RWPE1 (cell line): ENCODE measurements at regions not wholly inside any gene's neighbourhood (a gene's known extent, or its start where the extent isn't known, plus 50 kb on each side); places are given as distances from the start of the nearest gene placed in this dataset.

Source experiments
- CTCF ChIA-PET: fragments of 350-600 bp; sonication (Branson Sonifier 250); formaldehyde crosslinking; extraction: SDS; loops from one replicate; lab custom pipeline; 2021; lab: Yijun Ruan, JAX
- POLR2A ChIA-PET: fragments of 400-600 bp; formaldehyde crosslinking; extraction: SDS; loops from one replicate; lab custom pipeline; 2020; ENCODE audit warnings: antibody characterized with exemption; ENCODE audit not compliant: low non-redundant PET; lab: Yijun Ruan, JAX
- DNase-seq: peaks from one replicate; pipeline ENCODE4 v3.0.0; 2012; ENCODE audit warnings: low spot score
- H3K27ac ChIP-seq: fragments of 450-650 bp; 2 replicates; pipeline ENCODE4 v1.5.1; 2017
- TF ChIP-seq, protein P1 (sequence below): fragments of 450-650 bp; conservative IDR thresholded peaks from 2 replicates; pipeline ENCODE4 v1.5.1; 2017; ENCODE audit warnings: low read depth, mild to moderate bottlenecking

DNA sequence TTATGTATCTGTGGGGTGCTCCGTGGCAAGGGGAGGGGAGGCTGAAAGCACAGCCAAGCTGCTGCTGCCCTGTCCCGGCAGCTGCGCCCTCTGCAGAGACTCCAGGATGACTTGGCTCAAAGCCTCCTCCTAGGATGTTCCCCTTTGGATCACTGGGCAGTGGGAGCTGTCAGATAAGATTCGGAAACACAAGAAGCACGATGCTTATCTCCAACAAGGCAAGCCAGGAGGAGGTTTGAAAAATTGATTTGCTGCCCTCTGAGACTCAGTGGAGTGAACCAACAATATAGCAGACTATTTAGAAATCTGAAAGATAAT, 776.4 kb downstream of the C6orf118 start:
- no peak for DNase-seq
- TF ChIP-seq, protein P1, sequence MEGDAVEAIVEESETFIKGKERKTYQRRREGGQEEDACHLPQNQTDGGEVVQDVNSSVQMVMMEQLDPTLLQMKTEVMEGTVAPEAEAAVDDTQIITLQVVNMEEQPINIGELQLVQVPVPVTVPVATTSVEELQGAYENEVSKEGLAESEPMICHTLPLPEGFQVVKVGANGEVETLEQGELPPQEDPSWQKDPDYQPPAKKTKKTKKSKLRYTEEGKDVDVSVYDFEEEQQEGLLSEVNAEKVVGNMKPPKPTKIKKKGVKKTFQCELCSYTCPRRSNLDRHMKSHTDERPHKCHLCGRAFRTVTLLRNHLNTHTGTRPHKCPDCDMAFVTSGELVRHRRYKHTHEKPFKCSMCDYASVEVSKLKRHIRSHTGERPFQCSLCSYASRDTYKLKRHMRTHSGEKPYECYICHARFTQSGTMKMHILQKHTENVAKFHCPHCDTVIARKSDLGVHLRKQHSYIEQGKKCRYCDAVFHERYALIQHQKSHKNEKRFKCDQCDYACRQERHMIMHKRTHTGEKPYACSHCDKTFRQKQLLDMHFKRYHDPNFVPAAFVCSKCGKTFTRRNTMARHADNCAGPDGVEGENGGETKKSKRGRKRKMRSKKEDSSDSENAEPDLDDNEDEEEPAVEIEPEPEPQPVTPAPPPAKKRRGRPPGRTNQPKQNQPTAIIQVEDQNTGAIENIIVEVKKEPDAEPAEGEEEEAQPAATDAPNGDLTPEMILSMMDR: no peak
- no peak overlapping the region for H3K27ac ChIP-seq
- ChIA-PET POLR2A (no interaction called here), CTCF (no interaction called here)

DNA sequence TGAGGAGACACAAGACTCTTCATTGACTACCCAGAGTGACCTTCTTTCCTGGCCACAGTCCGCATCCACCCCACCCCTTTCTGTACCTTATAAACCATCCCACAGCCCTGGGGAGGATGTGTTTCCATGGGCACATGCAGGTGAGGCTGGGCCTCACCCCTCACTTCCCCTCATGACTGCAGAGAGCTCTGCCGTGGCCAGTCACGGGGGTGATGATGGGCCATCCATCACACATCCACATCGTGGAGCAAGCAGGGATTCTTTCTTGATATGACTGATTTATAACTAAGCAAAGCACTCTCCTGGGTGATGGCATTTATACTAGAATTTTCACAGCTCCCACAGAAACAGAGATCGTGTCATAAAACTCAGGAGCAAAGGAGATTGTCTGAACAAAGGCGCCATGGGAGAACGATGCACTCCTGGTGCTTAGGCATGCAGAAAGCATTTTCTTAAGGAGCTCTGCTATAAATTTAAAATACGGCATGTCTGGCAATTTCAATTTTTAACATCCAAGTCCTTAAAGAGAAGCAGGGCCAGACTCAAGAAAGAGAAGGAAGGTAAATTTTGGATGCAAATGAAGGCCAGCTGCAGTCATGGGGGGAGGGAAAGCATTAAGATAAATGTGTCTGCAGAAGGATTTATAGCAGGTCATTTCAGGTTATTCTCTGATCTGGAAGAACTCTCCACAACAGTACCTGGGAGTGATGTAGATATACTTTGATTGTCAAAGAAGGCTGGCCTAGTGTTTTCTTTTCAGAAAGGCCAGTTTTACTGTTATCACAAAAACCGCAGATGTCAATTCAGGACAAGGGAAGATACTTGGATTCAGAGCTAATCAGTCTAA, 777.0 kb downstream of the C6orf118 start:
- POLR2A ChIA-PET: no interaction called here
- CTCF ChIA-PET: no interaction called here

DNA sequence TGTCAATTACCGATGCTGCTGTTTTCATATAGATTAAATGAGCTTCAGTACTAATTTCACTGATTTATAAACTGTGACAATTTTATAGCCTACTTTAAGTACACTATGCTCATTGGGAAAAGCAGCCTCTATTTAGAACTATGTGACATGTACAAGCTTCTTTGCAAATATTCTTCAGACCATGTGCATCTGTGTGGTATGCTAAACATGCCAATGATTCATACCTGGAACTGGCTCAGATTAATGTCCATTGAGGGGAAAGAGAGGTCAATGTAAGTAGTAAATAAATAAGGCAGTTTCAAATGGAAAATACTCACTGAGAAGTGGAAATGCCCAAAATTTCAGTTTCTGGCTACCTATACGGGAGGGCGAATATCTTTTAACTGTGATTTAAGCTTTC, 777.7 kb downstream of the C6orf118 start:
- TF ChIP-seq, protein P1: no peak
- ChIA-PET CTCF (no interaction called here), POLR2A (no interaction called here)
- DNase-seq: peak; percentile 9
- H3K27ac ChIP-seq: no peak overlapping the region

More for the DNA sequence above, 777.0 kb downstream of the C6orf118 start:
- no peak overlapping the region for H3K27ac ChIP-seq
- TF ChIP-seq, protein P1: no peak
- no peak for DNase-seq

DNA sequence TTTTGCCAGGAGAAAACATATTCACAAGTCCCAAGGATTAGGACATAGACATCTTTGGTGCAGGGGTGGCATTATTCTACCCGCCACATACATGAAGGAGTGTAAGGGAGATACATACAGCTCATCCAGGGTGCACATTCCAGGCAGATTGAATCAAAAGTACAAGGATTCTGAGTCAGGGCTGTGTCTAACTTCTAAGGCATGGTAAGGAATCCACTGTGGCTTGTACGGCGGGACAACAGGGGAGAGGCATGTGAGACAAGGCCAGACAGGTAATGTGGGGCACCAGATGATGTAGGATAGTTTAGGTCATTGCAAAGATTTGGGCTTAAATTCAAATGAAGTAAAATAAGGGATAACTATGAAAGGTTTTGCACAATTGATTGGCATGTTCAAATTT, 780.9 kb downstream of the C6orf118 start:
- no peak overlapping the region for H3K27ac ChIP-seq
- TF ChIP-seq, protein P1: no peak
- peak; percentile 12 for DNase-seq
- POLR2A ChIA-PET: no interaction called here
- CTCF ChIA-PET: no interaction called here

DNA sequence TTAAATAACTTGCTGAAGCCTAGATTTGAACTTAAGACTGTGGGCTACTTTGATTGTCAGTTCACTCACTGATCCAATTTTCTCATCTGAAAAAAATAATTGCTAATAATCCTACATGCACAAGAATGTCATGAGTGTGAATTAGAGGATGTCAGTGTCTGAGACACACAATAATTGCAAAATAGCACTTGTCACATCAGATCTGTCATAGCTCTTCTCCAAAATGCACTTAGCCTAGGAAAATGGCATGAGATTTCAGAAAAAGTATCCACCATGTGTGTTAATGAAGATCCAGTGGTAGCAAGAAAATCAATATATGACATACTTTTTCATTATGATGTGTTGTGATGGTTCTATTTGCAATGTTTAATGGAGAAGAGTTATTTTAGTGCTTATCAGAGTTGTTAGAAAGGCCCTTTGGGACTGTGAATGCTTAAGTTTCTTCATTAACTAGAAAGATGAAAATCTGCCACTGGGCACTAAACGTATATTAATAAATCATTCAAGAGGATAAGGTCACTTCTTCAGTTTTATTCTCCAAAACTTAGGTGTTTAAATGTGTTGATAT, 786.2 kb downstream of the C6orf118 start:
- POLR2A ChIA-PET: no interaction called here
- CTCF ChIA-PET: interaction anchor here (0.7 kb wide), 1 partner anchor 941 kb away, joined by 5 read pairs; no protein-coding TSS in a partner anchor
- no peak overlapping the region for H3K27ac ChIP-seq
- no peak for DNase-seq
- TF ChIP-seq, protein P1: no peak

DNA sequence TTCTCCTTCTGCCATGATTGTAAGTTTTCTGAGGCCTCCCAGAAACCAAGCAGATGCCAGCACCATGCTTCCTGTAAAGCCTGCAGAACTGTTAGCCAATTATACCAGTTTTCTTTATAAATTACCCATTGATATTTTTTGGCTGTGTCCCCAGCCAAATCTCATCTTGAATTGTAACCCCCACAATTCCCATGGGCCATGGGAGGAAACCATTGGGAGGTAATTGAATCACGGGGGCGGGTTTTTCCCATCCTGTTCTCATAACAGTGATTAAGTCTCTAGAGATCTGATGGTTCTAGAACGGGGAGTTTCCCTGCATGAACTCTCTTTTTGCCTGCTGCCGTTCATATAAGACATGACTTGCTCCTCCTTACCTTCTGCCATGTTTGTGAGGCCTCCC, 788.5 kb downstream of the C6orf118 start:
- POLR2A ChIA-PET: no interaction called here
- no peak for DNase-seq
- no peak overlapping the region for H3K27ac ChIP-seq
- CTCF ChIA-PET: no interaction called here
- TF ChIP-seq, protein P1: no peak
